ENCODE measurements at regions not wholly inside any gene's neighbourhood (a gene's known extent, or its start where the extent isn't known, plus 50 kb on each side); places are given as distances from the start of the nearest gene placed in this dataset.

- no peak for DNase-seq (ENCODE audit: unreplicated experiment)
- ChIA-PET POLR2A (no interaction called here), CTCF (interaction anchor here (0.6 kb wide), 1 partner anchor 191 kb away, joined by 3 read pairs; no protein-coding TSS in a partner anchor)
- H3K4me1 Mint-ChIP-seq (ENCODE audit: insufficient read depth, unreplicated experiment), result no peaks in the 10 kb centered on the region
- no TSS peak for BruUV-seq (replicated peaks)
- no peak for TF ChIP-seq CTCF (IDR thresholded peaks at IDR 0.05; ENCODE audit: unreplicated experiment)
- H3K4me3 Mint-ChIP-seq (ENCODE audit: unreplicated experiment), result no peak overlapping the region
- H3K36me3 Mint-ChIP-seq (ENCODE audit: insufficient read depth, unreplicated experiment), result no peaks in the 10 kb centered on the region
- intact Hi-C loops (cut with micrococcal nuclease), result no loop called here
- H3K9me3 Mint-ChIP-seq (ENCODE audit: unreplicated experiment), result peaks cover 7% of the 10 kb centered on the region
- H3K27ac Mint-ChIP-seq (ENCODE audit: low read depth, unreplicated experiment), result no peak overlapping the region
- no peaks in the 10 kb centered on the region for H3K27me3 Mint-ChIP-seq (ENCODE audit: insufficient read depth, unreplicated experiment)
Measured at GRCh38 chr4:181599134-181599533, 644.1 kb upstream of the TENM3 start.

- BruUV-seq (replicated peaks), result no TSS peak
- CTCF ChIA-PET, result interaction anchor here (0.8 kb wide), 1 partner anchor 17 kb away, joined by 4 read pairs; no protein-coding TSS in a partner anchor
- no peak overlapping the region for H3K4me3 Mint-ChIP-seq (ENCODE audit: unreplicated experiment)
- no peaks in the 10 kb centered on the region for H3K36me3 Mint-ChIP-seq (ENCODE audit: insufficient read depth, unreplicated experiment)
- POLR2A ChIA-PET, result no interaction called here
- DNase-seq (ENCODE audit: unreplicated experiment), result no peak
- H3K27me3 Mint-ChIP-seq (ENCODE audit: insufficient read depth, unreplicated experiment), result no peaks in the 10 kb centered on the region
- TF ChIP-seq CTCF (IDR thresholded peaks at IDR 0.05; ENCODE audit: unreplicated experiment), result no peak
- no peaks in the 10 kb centered on the region for H3K9me3 Mint-ChIP-seq (ENCODE audit: unreplicated experiment)
- H3K27ac Mint-ChIP-seq (ENCODE audit: low read depth, unreplicated experiment), result no peak overlapping the region
- intact Hi-C loops (cut with micrococcal nuclease), result no loop called here
- H3K4me1 Mint-ChIP-seq (ENCODE audit: insufficient read depth, unreplicated experiment), result no peaks in the 10 kb centered on the region
Measured at GRCh38 chr4:181601103-181601502, 642.1 kb upstream of the TENM3 start.

GRCh38 chr4:181604546-181604945 lies 638.7 kb upstream of the TENM3 start:
- BruUV-seq (replicated peaks), result no TSS peak
- Mint-ChIP-seq H3K4me3 (ENCODE audit: unreplicated experiment) (no peak overlapping the region), H3K27me3 (ENCODE audit: insufficient read depth, unreplicated experiment) (no peaks in the 10 kb centered on the region), H3K36me3 (ENCODE audit: insufficient read depth, unreplicated experiment) (no peaks in the 10 kb centered on the region), H3K4me1 (ENCODE audit: insufficient read depth, unreplicated experiment) (no peaks in the 10 kb centered on the region), H3K27ac (ENCODE audit: low read depth, unreplicated experiment) (no peak overlapping the region), H3K9me3 (ENCODE audit: unreplicated experiment) (no peaks in the 10 kb centered on the region)
- ChIA-PET CTCF (no interaction called here), POLR2A (interaction anchor here (0.6 kb wide), 1 partner anchor 104 kb away, joined by 7 read pairs; no protein-coding TSS in a partner anchor)
- TF ChIP-seq CTCF (IDR thresholded peaks at IDR 0.05; ENCODE audit: unreplicated experiment), result no peak
- DNase-seq (ENCODE audit: unreplicated experiment), result no peak
- intact Hi-C loops (cut with micrococcal nuclease), result no loop called here

- no TSS peak for BruUV-seq (replicated peaks)
Measured at GRCh38 chr4:181606300-181606699, 636.9 kb upstream of the TENM3 start.

More at GRCh38 chr4:181606300-181606699, 636.9 kb upstream of the TENM3 start:
- intact Hi-C loops (cut with micrococcal nuclease), result no loop called here
- no peaks in the 10 kb centered on the region for H3K27me3 Mint-ChIP-seq (ENCODE audit: insufficient read depth, unreplicated experiment)
- TF ChIP-seq CTCF (IDR thresholded peaks at IDR 0.05; ENCODE audit: unreplicated experiment), result no peak
- H3K4me1 Mint-ChIP-seq (ENCODE audit: insufficient read depth, unreplicated experiment), result no peaks in the 10 kb centered on the region
- ChIA-PET POLR2A (interaction anchor here (0.8 kb wide), 1 partner anchor 27 kb away, joined by 4 read pairs; no protein-coding TSS in a partner anchor), CTCF (no interaction called here)
- no peaks in the 10 kb centered on the region for H3K36me3 Mint-ChIP-seq (ENCODE audit: insufficient read depth, unreplicated experiment)
- H3K4me3 Mint-ChIP-seq (ENCODE audit: unreplicated experiment), result no peak overlapping the region
- no peaks in the 10 kb centered on the region for H3K9me3 Mint-ChIP-seq (ENCODE audit: unreplicated experiment)
- DNase-seq (ENCODE audit: unreplicated experiment), result no peak
- H3K27ac Mint-ChIP-seq (ENCODE audit: low read depth, unreplicated experiment), result no peak overlapping the region
